K562 (cell line): ENCODE measurements at regions not wholly inside any gene's neighbourhood (a gene's known extent, or its start where the extent isn't known, plus 50 kb on each side); places are given as distances from the start of the nearest gene placed in this dataset.

Experiments used
- ATAC-seq: fragments of 200-7000 bp; cut with Tn5 transposase; 3 replicates; pipeline ENCODE4 v1.9.1; 2020; ENCODE audit warnings: moderate library complexity
- BruUV-seq: library from RNA; stranded (reverse); fragments of 400-500 nt; replicated peaks from 2 replicates; lab custom pipeline; 2021; lab: Mats Ljungman, UMichigan
- CTCF ChIA-PET: fragments of 300-600 bp; formaldehyde crosslinking; extraction: SDS; loops from one replicate; lab custom pipeline; 2021; ENCODE audit warnings: low intra/inter-chr PET ratio; lab: Yijun Ruan, JAX
- POLR2A ChIA-PET: fragments of 300-600, 350-650 bp; sonication (Branson Sonifier 250); formaldehyde crosslinking; extraction: SDS; loops from one replicate; lab custom pipeline; 2021; ENCODE audit warnings: antibody characterized with exemption, inconsistent platforms; lab: Yijun Ruan, JAX
- DNase-seq, 4 experiments: peaks; one replicate each; pipeline versions ENCODE4 v3.0.0 to v3.0.0-alpha.2; 2011 to 2018; ENCODE audit warnings: low spot score in 3 of 4, mixed read lengths in 3 of 4; ENCODE audit errors: extremely low read depth in 1 of 4
- FAIRE-seq: peaks from 2 replicates; lab custom pipeline; 2011; peaks lifted over from hg19 to GRCh38; lab: Jason Lieb, UNC
- H2AFZ ChIP-seq: 2 replicates; pipeline ENCODE4 v1.6.0; 2011; ENCODE audit warnings: low read depth, low read length, control low read depth, inconsistent platforms
- H3K27ac ChIP-seq: fragments of 200-600 bp; 3 replicates; pipeline ENCODE4 v1.8.0; 2011; ENCODE audit warnings: low read depth, mild to moderate bottlenecking, control low read depth, inconsistent platforms, low read length, moderate library complexity, mixed read lengths; ENCODE audit errors: extremely low read depth
- H3K27me3 ChIP-seq, 2 experiments: fragments of 300-600 bp in 1 of 2; 2 replicates in 1 of 2; 3 replicates in 1 of 2; pipeline versions ENCODE4 v1.6.0 to v1.8.0; 2011; ENCODE audit warnings: inconsistent platforms in 2 of 2, low read length in 2 of 2, mild to moderate bottlenecking in 1 of 2, mixed read lengths in 1 of 2, moderate library complexity in 1 of 2; ENCODE audit not compliant: control insufficient read depth in 2 of 2, insufficient read depth in 2 of 2
- H3K36me3 ChIP-seq: fragments of 300-600 bp; 3 replicates; pipeline ENCODE4 v1.8.0; 2011; ENCODE audit warnings: mild to moderate bottlenecking, low read length, inconsistent platforms; ENCODE audit not compliant: control insufficient read depth, insufficient read depth
- H3K4me1 ChIP-seq, 2 experiments: fragments of 200-600 bp in 1 of 2; replicated peaks in 1 of 2; 2 replicates in 1 of 2; 3 replicates in 1 of 2; pipeline versions ENCODE4 v1.5.1 to v1.8.0; 2011; ENCODE audit warnings: inconsistent platforms in 2 of 2, low read length in 2 of 2, mild to moderate bottlenecking in 1 of 2, mixed read lengths in 1 of 2, moderate library complexity in 1 of 2; ENCODE audit not compliant: control insufficient read depth in 2 of 2, insufficient read depth in 2 of 2
- H3K4me2 ChIP-seq: 2 replicates; pipeline ENCODE4 v1.6.1; 2011; ENCODE audit warnings: low read length, control low read depth, inconsistent platforms, mixed read lengths; ENCODE audit not compliant: insufficient read depth
- H3K4me3 ChIP-seq: fragments of 200-600 bp; sonication (generic), shearing (Covaris generic); 2 replicates; pipeline ENCODE4 v1.5.1; 2016; ENCODE audit warnings: control low read depth, inconsistent platforms
- H3K79me2 ChIP-seq: fragments of 200-600 bp; 3 replicates; pipeline ENCODE4 v1.8.0; 2011; ENCODE audit warnings: low read length, inconsistent platforms; ENCODE audit not compliant: control insufficient read depth, insufficient read depth
- H3K9ac ChIP-seq, 2 experiments: 2 replicates each; pipeline versions ENCODE4 v1.6.0 to v1.6.1; 2011; ENCODE audit warnings: low read depth in 2 of 2, low read length in 2 of 2, control low read depth in 1 of 2, inconsistent platforms in 1 of 2, mild to moderate bottlenecking in 1 of 2, mixed read lengths in 1 of 2; ENCODE audit not compliant: insufficient read depth in 1 of 2
- H3K9me1 ChIP-seq: one replicate; pipeline ENCODE4 v1.6.0; 2011; ENCODE audit warnings: inconsistent platforms, mild to moderate bottlenecking, low read length, moderate library complexity; ENCODE audit not compliant: control insufficient read depth, insufficient read depth
- H3K9me3 ChIP-seq: replicated peaks from 2 replicates; pipeline ENCODE4 v1.5.1; 2011; ENCODE audit warnings: low read depth, low read length, inconsistent platforms; ENCODE audit not compliant: control insufficient read depth, insufficient read depth
- H4K20me1 ChIP-seq: replicated peaks from 2 replicates; pipeline ENCODE4 v1.6.1; 2011; ENCODE audit warnings: low read length, inconsistent platforms, mixed read lengths; ENCODE audit not compliant: control insufficient read depth, insufficient read depth
- FOXM1 ChIP-seq, 2 experiments: fragments of 450-650 bp in 1 of 2; sonication (generic) in 1 of 2; formaldehyde crosslinking in 1 of 2; IDR thresholded peaks; 2 replicates each; pipeline versions ENCODE4 v1.6.1 to v1.9.0; 2017 to 2022; ENCODE audit warnings: low read depth in 2 of 2, mild to moderate bottlenecking in 2 of 2, missing genetic modification reagents in 1 of 2, moderate library complexity in 1 of 2
- HDAC3 ChIP-seq: fragments of 450-650 bp; IDR thresholded peaks from 2 replicates; pipeline ENCODE4 v1.6.1; 2018; ENCODE audit warnings: borderline replicate concordance, mild to moderate bottlenecking, moderate library complexity; ENCODE audit not compliant: partially characterized antibody
- ZFPM2 ChIP-seq: fragments of 250-450 bp; sonication (Bioruptor Pico); IDR thresholded peaks from 2 replicates; pipeline ENCODE4 v1.5.1; 2022; ENCODE audit warnings: mild to moderate bottlenecking
- ZNF76 ChIP-seq: fragments of 250-450 bp; sonication (Bioruptor Pico); IDR thresholded peaks from 2 replicates; pipeline ENCODE4 v1.4.0; 2020; ENCODE audit warnings: mild to moderate bottlenecking, moderate library complexity, borderline replicate concordance
- ZNF79 ChIP-seq: fragments of 250-450 bp; sonication (Bioruptor Pico); IDR thresholded peaks from 2 replicates; pipeline ENCODE4 v1.4.0; 2020; ENCODE audit warnings: low read depth, mild to moderate bottlenecking, moderate library complexity
- WGBS: fragments of 100-300 bp; shearing (Covaris generic); methylation state at CpG from one replicate; pipeline ENCODE4 v1.1.6; 2016; ENCODE audit warnings: low coverage, mixed read lengths; ENCODE audit not compliant: insufficient coverage; ENCODE audit errors: missing lambda C conversion rate; 5-methylcytosine and 5-hydroxymethylcytosine counted together
- in situ Hi-C: fragments of 300-500 bp; cut with MboI; formaldehyde crosslinking; loops from 4 replicates; pipeline ENCODE4 v1.15.0; 2018; ENCODE audit warnings: inconsistent platforms, mixed read lengths
- intact Hi-C: fragments of 100-400 bp; cut with micrococcal nuclease; formaldehyde crosslinking; loops from 2 replicates; pipeline ENCODE4 v1.14.2; 2022
- TF ChIP-seq, protein P1 (sequence below): fragments of 450-650 bp; IDR thresholded peaks from 2 replicates; pipeline ENCODE4 v1.6.1; 2016; ENCODE audit warnings: low read depth

DNA sequence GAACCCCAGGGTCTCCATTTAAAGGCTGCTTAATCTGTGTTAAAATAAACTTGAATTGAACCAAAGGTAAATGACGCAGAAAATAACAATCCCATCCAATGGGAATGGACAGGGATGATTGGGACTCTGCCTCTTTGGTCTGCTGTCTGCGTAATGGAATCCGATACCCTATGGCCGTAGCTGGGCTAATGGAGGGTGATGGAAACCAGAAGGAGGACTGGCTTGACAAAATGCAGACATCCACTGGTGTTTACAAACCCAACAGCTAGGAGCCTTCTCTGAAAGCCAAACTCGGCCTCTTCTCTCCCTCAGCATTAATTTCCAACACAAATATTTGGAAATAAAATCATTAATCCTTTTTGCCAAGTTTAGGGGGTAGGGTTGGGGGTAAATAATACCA is 162.2 kb upstream of the CHST15 start:
- Histone ChIP-seq H2AFZ (no peak overlapping the region), H4K20me1 (no peaks in the 10 kb centered on the region), H3K79me2 (no peaks in the 10 kb centered on the region), H3K4me1 (no peaks in the 10 kb centered on the region), H3K27ac (no peak overlapping the region), H3K9me3 (no peaks in the 10 kb centered on the region), H3K27me3 (peaks cover 0 to under 1% of the 10 kb centered on the region in 2 experiments; a peak in 1 of 5 replicates), H3K36me3 (no peaks in the 10 kb centered on the region), H3K9me1 (no peaks in the 10 kb centered on the region), H3K9ac (no peak overlapping the region), H3K4me3 (no peak overlapping the region), H3K4me2 (no peak overlapping the region)
- FAIRE-seq (no peak), DNase-seq (no peak), ATAC-seq (no peak)
- in situ Hi-C loops (loop anchor here (25.0 kb wide), 1 partner anchor 782 kb away; no protein-coding TSS in a partner anchor), intact Hi-C loops (loop anchor here (10.0 kb wide), 1 partner anchor 129 kb away; no protein-coding TSS in a partner anchor)
- TF ChIP-seq ZNF76 (CRISPR knock-in tag) = no peak
- TF ChIP-seq ZNF79 = no peak
- no peak for TF ChIP-seq HDAC3
- POLR2A ChIA-PET = interaction anchor here (0.9 kb wide), 1 partner anchor 29 kb away, joined by 4 read pairs; no protein-coding TSS in a partner anchor
- CTCF ChIA-PET = no interaction called here
- whole genome bisulfite sequencing = 0% methylated on average over 5 of the region's 5 CpGs
- no TSS peak for BruUV-seq

DNA sequence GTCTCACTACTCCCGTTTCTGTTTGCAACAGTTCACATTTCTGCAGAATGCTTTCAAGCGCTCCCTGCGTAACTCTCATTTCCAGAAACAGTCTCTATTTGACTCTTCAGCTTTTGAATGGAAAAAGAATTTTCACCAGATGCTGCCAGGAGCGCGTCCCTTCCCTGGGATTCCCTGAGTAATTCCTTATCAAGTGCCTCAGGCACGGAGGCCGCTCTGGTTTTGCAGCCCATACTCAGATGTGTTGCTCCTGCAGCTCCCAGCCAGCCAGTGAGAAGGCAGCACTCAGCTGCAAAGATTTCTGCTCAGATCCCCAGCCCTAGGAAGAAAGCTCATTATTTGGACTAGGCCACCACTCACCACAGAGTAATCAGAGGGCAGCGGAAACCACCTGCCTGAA is 161.1 kb upstream of the CHST15 start:
- in situ Hi-C loops (loop anchor here (25.0 kb wide), 1 partner anchor 783 kb away; no protein-coding TSS in a partner anchor), intact Hi-C loops (loop anchor here (10.0 kb wide), 1 partner anchor 130 kb away; no protein-coding TSS in a partner anchor)
- Histone ChIP-seq H4K20me1 (no peaks in the 10 kb centered on the region), H3K4me3 (no peak overlapping the region), H3K9ac (no peak overlapping the region), H2AFZ (no peak overlapping the region), H3K36me3 (no peaks in the 10 kb centered on the region), H3K4me1 (no peaks in the 10 kb centered on the region), H3K4me2 (no peak overlapping the region), H3K9me3 (no peaks in the 10 kb centered on the region), H3K79me2 (no peaks in the 10 kb centered on the region), H3K9me1 (no peaks in the 10 kb centered on the region), H3K27me3 (peaks cover 0 to 5% of the 10 kb centered on the region in 2 experiments; a peak in 1 of 5 replicates), H3K27ac (no peak overlapping the region)
- ChIA-PET POLR2A (no interaction called here), CTCF (no interaction called here)
- WGBS = 0% methylated on average over 8 of the region's 8 CpGs
- DNase-seq (no peak), FAIRE-seq (no peak), ATAC-seq (no peak)
- BruUV-seq = no TSS peak
- TF ChIP-seq FOXM1 (IDR thresholded peaks at IDR 0.05; ENCODE audit: low read depth) = no peak
- TF ChIP-seq FOXM1 (CRISPR knock-in tag; IDR thresholded peaks at IDR 0.05; ENCODE audit: low read depth) = no peak
- TF ChIP-seq ZFPM2 (CRISPR knock-in tag) = no peak
- TF ChIP-seq, protein P1, sequence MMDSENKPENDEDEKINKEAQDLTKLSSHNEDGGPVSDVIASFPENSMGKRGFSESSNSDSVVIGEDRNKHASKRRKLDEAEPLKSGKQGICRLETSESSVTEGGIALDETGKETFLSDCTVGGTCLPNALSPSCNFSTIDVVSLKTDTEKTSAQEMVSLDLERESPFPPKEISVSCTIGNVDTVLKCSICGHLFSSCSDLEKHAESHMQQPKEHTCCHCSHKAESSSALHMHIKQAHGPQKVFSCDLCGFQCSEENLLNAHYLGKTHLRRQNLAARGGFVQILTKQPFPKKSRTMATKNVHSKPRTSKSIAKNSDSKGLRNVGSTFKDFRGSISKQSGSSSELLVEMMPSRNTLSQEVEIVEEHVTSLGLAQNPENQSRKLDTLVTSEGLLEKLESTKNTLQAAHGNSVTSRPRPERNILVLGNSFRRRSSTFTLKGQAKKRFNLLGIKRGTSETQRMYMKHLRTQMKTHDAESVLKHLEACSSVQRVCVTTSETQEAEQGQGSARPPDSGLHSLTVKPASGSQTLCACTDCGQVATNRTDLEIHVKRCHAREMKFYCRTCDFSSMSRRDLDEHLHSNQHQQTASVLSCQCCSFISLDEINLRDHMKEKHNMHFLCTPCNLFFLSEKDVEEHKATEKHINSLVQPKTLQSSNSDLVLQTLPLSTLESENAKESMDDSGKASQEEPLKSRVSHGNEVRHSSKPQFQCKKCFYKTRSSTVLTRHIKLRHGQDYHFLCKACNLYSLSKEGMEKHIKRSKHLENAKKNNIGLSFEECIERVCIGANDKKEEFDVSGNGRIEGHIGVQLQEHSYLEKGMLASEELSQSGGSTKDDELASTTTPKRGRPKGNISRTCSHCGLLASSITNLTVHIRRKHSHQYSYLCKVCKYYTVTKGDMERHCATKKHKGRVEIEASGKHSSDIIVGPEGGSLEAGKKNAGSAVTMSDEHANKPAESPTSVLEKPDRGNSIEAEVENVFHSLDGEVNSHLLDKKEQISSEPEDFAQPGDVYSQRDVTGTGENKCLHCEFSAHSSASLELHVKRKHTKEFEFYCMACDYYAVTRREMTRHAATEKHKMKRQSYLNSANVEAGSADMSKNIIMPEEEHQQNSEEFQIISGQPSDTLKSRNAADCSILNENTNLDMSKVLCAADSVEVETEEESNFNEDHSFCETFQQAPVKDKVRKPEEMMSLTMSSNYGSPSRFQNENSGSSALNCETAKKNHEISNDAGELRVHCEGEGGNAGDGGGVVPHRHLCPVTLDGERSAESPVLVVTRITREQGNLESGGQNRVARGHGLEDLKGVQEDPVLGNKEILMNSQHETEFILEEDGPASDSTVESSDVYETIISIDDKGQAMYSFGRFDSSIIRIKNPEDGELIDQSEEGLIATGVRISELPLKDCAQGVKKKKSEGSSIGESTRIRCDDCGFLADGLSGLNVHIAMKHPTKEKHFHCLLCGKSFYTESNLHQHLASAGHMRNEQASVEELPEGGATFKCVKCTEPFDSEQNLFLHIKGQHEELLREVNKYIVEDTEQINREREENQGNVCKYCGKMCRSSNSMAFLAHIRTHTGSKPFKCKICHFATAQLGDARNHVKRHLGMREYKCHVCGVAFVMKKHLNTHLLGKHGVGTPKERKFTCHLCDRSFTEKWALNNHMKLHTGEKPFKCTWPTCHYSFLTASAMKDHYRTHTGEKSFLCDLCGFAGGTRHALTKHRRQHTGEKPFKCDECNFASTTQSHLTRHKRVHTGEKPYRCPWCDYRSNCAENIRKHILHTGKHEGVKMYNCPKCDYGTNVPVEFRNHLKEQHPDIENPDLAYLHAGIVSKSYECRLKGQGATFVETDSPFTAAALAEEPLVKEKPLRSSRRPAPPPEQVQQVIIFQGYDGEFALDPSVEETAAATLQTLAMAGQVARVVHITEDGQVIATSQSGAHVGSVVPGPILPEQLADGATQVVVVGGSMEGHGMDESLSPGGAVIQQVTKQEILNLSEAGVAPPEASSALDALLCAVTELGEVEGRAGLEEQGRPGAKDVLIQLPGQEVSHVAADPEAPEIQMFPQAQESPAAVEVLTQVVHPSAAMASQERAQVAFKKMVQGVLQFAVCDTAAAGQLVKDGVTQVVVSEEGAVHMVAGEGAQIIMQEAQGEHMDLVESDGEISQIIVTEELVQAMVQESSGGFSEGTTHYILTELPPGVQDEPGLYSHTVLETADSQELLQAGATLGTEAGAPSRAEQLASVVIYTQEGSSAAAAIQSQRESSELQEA = no peak
